ENCODE measurements at regions not wholly inside any gene's neighbourhood (a gene's known extent, or its start where the extent isn't known, plus 50 kb on each side); places are given as distances from the start of the nearest gene placed in this dataset.

DNA sequence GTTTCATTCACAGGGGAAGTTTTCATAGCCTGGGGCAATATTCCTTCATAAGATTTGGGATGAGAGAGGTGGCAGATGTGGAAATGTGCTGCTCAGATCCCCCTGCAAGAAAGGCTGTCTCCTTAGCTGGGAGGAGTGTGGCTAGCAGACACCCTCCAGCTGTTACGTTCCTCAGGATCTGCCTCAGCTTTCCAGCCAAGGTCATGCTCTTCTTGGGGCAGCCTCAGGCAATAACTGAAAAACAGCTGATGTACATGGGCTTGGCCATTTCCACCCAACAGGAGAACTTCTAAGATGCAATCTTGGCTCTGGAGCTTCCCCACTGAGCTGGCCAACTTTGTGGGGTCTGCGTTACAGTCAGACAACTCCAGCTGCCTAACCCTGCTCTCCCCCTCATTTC, 51.3 kb upstream of the SEPTIN7 start:
- TF ChIP-seq POLR2AphosphoS2 (conservative IDR thresholded peaks at IDR 0.05; ENCODE audit: low read length) (no peak), MAZ (IDR thresholded peaks at IDR 0.05; ENCODE audit: borderline replicate concordance, low read depth, low read length) (no peak), FOSB (CRISPR knock-in tag; IDR thresholded peaks at IDR 0.05) (no peak), CEBPB (IDR thresholded peaks at IDR 0.05) (no peak), RFX5 (IDR thresholded peaks at IDR 0.05) (no peak), SREBF2 (IDR thresholded peaks at IDR 0.05) (no peak), HOXA7 (CRISPR knock-in tag; IDR thresholded peaks at IDR 0.05) (no peak), EP300 (IDR thresholded peaks at IDR 0.05) (no peak)
- TF ChIP-seq, protein P1, sequence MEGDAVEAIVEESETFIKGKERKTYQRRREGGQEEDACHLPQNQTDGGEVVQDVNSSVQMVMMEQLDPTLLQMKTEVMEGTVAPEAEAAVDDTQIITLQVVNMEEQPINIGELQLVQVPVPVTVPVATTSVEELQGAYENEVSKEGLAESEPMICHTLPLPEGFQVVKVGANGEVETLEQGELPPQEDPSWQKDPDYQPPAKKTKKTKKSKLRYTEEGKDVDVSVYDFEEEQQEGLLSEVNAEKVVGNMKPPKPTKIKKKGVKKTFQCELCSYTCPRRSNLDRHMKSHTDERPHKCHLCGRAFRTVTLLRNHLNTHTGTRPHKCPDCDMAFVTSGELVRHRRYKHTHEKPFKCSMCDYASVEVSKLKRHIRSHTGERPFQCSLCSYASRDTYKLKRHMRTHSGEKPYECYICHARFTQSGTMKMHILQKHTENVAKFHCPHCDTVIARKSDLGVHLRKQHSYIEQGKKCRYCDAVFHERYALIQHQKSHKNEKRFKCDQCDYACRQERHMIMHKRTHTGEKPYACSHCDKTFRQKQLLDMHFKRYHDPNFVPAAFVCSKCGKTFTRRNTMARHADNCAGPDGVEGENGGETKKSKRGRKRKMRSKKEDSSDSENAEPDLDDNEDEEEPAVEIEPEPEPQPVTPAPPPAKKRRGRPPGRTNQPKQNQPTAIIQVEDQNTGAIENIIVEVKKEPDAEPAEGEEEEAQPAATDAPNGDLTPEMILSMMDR (IDR thresholded peaks at IDR 0.05), result no peak
- TF ChIP-seq, protein P2, sequence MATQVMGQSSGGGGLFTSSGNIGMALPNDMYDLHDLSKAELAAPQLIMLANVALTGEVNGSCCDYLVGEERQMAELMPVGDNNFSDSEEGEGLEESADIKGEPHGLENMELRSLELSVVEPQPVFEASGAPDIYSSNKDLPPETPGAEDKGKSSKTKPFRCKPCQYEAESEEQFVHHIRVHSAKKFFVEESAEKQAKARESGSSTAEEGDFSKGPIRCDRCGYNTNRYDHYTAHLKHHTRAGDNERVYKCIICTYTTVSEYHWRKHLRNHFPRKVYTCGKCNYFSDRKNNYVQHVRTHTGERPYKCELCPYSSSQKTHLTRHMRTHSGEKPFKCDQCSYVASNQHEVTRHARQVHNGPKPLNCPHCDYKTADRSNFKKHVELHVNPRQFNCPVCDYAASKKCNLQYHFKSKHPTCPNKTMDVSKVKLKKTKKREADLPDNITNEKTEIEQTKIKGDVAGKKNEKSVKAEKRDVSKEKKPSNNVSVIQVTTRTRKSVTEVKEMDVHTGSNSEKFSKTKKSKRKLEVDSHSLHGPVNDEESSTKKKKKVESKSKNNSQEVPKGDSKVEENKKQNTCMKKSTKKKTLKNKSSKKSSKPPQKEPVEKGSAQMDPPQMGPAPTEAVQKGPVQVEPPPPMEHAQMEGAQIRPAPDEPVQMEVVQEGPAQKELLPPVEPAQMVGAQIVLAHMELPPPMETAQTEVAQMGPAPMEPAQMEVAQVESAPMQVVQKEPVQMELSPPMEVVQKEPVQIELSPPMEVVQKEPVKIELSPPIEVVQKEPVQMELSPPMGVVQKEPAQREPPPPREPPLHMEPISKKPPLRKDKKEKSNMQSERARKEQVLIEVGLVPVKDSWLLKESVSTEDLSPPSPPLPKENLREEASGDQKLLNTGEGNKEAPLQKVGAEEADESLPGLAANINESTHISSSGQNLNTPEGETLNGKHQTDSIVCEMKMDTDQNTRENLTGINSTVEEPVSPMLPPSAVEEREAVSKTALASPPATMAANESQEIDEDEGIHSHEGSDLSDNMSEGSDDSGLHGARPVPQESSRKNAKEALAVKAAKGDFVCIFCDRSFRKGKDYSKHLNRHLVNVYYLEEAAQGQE (IDR thresholded peaks at IDR 0.05), result no peak
- TF ChIP-seq, protein P3, sequence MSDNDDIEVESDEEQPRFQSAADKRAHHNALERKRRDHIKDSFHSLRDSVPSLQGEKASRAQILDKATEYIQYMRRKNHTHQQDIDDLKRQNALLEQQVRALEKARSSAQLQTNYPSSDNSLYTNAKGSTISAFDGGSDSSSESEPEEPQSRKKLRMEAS (IDR thresholded peaks at IDR 0.05), result no peak
- TF ChIP-seq, protein P4, sequence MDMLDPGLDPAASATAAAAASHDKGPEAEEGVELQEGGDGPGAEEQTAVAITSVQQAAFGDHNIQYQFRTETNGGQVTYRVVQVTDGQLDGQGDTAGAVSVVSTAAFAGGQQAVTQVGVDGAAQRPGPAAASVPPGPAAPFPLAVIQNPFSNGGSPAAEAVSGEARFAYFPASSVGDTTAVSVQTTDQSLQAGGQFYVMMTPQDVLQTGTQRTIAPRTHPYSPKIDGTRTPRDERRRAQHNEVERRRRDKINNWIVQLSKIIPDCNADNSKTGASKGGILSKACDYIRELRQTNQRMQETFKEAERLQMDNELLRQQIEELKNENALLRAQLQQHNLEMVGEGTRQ (IDR thresholded peaks at IDR 0.05), result no peak

All from A549 (cell line).